LNCaP clone FGC (cell line): ENCODE measurements at regions not wholly inside any gene's neighbourhood (a gene's known extent, or its start where the extent isn't known, plus 50 kb on each side); places are given as distances from the start of the nearest gene placed in this dataset.

Experiments
- DNase-seq: peaks from one replicate; pipeline ENCODE4 v3.0.0-alpha.2; 2011; ENCODE audit warnings: low read depth
- H3K4me3 ChIP-seq: 2 replicates; pipeline ENCODE4 v1.5.1; 2011; ENCODE audit warnings: mild to moderate bottlenecking, low read depth, low read length, control low read depth
- CTCF ChIP-seq: IDR thresholded peaks from 2 replicates; pipeline ENCODE4 v1.5.1; 2012; ENCODE audit warnings: mild to moderate bottlenecking; ENCODE audit not compliant: control insufficient read depth, insufficient read depth; ENCODE audit errors: extremely low read depth

GRCh38 chr5:71877511-71877910 lies 158.4 kb downstream of the CARTPT start:
- TF ChIP-seq CTCF = no peak
- H3K4me3 ChIP-seq = no peak overlapping the region

GRCh38 chr5:71880536-71880935 lies 161.5 kb downstream of the CARTPT start:
- DNase-seq = no peak
- no peak overlapping the region for H3K4me3 ChIP-seq
- TF ChIP-seq CTCF = no peak

More at GRCh38 chr5:71877511-71877910, 158.4 kb downstream of the CARTPT start:
- no peak for DNase-seq

- DNase-seq = peak; percentile 36
- TF ChIP-seq CTCF = no peak
- H3K4me3 ChIP-seq = no peak overlapping the region
These were observed 164.0 kb downstream of the CARTPT start for GRCh38 chr5:71882826-71883741.

GRCh38 chr5:71883742-71884103 lies 164.6 kb downstream of the CARTPT start:
- H3K4me3 ChIP-seq = no peak overlapping the region
- no peak for TF ChIP-seq CTCF
- DNase-seq = no peak

GRCh38 chr5:71884926-71885325 lies 165.9 kb downstream of the CARTPT start:
- TF ChIP-seq CTCF = no peak
- no peak overlapping the region for H3K4me3 ChIP-seq
- no peak for DNase-seq

- DNase-seq = no peak
- no peak for TF ChIP-seq CTCF
- H3K4me3 ChIP-seq = no peak overlapping the region
These were observed 167.3 kb downstream of the CARTPT start for GRCh38 chr5:71886406-71886805.

GRCh38 chr5:71887680-71888079 lies 168.6 kb downstream of the CARTPT start:
- no peak overlapping the region for H3K4me3 ChIP-seq
- DNase-seq = peak; percentile 66

More at GRCh38 chr5:71887680-71888079, 168.6 kb downstream of the CARTPT start:
- no peak for TF ChIP-seq CTCF
